Brain pericyte (primary cell): ENCODE measurements at regions not wholly inside any gene's neighbourhood (a gene's known extent, or its start where the extent isn't known, plus 50 kb on each side); places are given as distances from the start of the nearest gene placed in this dataset.

Experiments used
- DNase-seq: peaks from one replicate; pipeline ENCODE4 v3.0.0-alpha.2; 2012; ENCODE audit warnings: low read depth, low spot score

DNA sequence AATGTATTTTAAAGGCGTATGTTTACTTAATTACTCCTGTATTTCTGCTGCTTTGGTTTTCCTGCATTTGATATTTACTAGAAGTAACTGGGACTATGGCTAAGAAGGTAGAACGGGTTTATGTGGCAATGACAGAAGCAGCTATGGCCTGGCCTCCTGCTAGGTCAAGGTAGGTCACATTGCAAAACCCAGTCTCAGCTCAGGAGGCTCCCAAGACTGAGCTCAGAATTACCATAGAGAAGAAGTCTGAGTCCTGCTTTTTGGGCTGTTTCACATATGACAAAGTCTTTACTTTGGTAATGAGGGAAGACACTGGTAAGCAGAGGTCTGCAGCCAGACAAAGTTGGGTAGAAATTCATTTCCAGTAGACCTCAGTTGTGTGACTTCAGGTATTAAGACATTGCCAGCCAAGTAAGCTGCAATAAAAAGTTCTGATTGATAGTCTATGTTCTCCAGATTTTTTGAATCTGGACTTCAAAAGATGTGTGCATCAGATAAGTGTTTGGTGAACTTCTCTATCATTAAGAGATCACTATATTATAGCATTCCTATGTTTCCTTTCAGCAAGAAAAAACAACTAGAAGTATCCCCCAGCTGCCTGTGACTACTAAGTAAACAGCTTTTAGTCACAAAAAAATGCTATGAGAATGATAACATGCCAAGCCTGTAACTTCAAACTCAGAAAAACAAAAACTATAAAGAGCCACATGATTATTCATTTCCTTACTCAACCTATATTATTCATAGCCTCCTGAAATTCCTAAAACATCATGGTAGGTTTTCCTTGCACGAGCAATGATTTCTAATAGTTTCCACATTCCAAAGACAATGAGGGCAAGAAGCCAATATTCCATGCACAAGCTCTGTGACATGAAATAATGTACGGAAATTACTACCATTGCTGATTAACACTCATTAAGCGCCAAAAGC is 312.3 kb downstream of the HAO1 start:
- DNase-seq = no peak

GRCh38 chr20:7629880-7630279 is 310.4 kb downstream of the HAO1 start:
- no peak for DNase-seq

DNA sequence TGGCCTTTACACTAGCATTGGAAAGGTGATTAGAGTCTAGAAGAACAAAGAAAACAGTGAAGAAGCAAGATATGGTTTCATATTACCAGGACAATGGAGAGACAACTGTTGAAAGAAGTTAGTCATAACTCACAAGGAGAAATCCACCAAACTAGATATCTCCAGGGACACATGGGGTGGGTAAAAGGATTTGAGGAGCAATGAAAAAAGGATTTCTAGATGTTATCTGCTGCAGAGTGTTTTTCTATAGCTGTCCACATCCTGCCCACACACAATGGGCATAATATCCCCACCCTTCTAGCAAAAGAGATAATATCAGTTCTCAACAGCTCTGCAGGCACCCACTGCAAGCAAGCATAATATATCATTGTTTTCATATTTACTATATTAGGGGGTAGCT is 303.1 kb downstream of the HAO1 start:
- no peak for DNase-seq

GRCh38 chr20:7650086-7650879 is 290.0 kb downstream of the HAO1 start:
- no peak for DNase-seq

GRCh38 chr20:7654231-7654630 is 286.0 kb downstream of the HAO1 start:
- DNase-seq = no peak

- no peak for DNase-seq
Measured at GRCh38 chr20:7656687-7657467, 283.4 kb downstream of the HAO1 start.

- DNase-seq = no peak
Measured at GRCh38 chr20:7657569-7657968, 282.7 kb downstream of the HAO1 start.

DNA sequence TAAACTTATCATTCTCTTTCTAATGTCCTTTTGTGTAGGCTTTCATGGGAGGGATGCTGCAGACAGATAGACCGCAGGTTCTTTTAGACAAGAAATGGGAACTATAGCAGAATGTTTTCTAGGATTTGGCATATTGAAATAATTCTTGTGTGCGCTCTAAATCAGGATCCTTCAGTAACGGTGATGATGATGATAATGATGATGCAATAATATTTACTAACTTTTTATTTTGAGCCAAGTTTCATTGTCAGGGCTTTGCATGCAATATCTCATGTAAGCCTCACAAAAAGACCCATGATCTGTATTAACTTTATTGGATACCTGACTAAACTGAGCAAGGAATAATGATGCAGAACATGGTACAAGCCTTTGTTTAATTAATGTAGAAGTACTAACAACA is 280.1 kb downstream of the HAO1 start:
- DNase-seq = no peak

DNA sequence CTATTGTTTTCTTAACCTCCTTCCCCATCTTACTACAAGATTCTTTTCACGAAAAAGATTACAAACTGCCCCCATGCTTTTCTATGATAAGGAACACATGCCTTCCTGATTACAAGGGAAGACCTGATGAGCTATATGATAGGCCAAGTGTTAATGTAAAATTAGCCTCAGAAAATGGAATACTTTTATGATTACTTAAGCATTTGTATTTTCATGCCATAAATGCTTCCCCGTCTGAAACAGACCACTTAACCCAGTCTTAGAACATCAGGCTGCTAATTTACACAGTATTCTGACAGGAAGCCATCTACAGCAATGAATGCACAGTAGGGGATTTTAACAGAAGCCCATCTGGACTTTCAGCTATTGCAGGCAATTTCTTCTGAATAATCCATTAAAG is 274.9 kb downstream of the HAO1 start:
- no peak for DNase-seq

DNA sequence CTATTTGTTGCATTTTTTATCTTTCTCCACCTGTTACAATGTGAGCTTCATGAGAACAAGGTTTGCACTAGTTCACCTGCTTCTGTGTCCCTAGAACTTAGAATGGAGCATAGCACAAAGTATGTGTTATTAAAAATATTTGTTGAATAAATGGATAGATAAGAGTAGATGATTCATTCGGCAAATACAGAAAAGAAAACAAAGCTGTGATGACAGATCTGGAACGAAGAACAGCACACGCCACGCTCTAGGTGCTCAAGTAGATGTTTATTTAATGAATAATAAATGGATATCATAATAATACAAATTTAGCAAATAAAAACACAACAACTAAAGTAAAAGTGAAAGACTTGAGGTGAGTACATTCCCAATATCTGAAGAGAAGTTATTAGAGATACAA is 273.1 kb downstream of the HAO1 start:
- DNase-seq = no peak

- no peak for DNase-seq
Measured at GRCh38 chr20:7672571-7672970, 267.7 kb downstream of the HAO1 start.

GRCh38 chr20:7673841-7674240 is 266.4 kb downstream of the HAO1 start:
- DNase-seq = peak; percentile 22

DNA sequence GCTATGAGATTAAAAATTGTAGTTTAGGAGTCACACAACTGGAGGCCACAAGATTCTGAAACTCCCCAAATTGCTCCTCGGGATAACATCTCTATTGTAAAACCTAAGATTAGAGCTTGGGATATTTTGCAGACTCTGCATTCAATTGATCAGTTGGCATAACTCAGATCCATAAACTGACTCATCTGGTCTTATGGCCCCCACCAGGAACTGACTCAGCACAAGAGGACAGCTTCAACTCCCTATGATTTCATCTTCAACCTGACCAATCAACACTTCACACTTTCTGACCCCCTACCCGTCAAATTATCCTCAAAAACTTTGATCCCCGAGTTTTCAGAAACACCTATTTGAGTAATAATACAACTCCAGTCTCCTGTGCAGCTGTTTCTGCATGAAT is 257.3 kb downstream of the HAO1 start:
- DNase-seq = no peak

- DNase-seq = no peak
Measured at GRCh38 chr20:7687065-7687464, 253.2 kb downstream of the HAO1 start.

DNA sequence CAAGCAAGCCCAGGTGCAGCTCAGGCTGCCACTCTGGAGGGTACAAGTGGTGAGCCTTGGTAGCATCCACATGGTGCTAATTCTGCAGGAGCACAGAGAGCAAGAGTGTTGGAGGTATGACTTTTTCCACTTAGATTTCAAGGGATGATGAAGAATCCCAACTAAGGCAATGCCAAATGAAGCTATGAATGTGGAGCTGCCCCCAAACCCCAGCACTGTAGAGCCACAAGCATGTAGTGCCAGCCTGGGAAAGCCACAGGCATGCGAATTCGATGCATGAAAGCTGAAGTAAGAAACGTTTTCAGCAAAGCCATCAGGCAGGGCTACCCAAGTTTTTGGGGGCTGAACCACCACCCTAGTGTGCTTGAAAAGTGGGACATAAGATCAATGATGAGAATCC is 251.1 kb downstream of the HAO1 start:
- DNase-seq = no peak

GRCh38 chr20:7691647-7692269 is 248.5 kb downstream of the HAO1 start:
- DNase-seq = no peak

DNA sequence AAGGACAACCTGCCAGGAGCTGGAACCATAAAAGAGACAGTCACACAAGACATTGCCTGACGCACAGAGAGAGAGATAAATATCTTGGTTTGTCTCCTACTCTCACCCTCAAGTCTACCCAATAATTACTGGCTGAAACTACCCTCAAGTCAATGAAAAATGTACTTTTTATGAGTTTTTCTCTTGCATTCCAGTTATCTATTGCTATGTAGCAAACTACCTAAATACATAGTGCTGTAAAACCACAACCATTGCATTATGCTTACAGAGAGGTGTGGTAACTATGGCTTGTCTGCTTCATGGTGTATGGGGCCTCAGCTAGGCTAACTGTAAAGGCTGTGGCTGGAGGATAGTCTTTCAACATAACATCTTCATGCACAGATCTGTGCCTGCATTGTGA is 247.8 kb downstream of the HAO1 start:
- DNase-seq = no peak

DNA sequence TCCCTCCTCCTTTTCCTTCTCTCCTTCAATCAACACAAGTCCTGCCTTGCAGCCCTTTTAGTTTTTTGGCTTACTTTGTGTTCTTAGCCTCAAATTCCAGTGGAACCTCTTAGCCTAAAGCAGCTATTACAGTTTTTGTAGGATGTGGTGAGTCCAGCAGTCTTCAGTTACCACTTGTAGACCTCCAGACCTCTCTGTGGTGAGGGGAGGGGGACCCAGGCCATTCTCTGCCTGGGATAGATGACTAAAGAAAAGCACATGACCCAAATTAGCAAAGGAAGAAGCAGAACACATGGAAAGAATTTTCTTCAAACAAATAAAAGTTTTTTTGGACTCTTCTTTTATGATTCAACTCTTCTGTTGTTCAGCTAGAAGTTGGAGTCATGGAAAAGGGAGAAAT is 246.5 kb downstream of the HAO1 start:
- DNase-seq = no peak

DNA sequence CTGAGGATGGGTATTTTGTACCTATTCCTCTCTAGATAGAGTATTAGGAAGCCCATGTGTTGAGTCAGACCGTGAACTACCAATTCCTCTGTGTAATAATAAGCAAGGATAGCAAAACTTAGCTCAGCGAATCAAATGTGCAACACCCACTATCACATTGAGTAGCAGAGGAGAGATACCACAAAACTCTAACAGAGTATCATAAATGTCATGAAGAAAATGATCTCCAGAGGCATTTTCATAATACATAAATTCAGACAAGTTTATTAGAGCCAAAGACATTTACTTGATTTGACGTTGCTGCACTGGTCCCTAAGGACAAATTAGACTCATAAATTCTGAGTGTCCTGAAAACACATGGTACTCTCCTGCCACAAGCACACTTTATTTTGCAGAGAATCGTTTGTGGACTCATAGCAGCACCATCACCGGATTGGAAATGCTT is 245.2 kb downstream of the HAO1 start:
- no peak for DNase-seq

- no peak for DNase-seq
Measured at GRCh38 chr20:7695635-7696034, 244.6 kb downstream of the HAO1 start.

- no peak for DNase-seq
Measured at GRCh38 chr20:7696311-7696710, 243.9 kb downstream of the HAO1 start.

DNA sequence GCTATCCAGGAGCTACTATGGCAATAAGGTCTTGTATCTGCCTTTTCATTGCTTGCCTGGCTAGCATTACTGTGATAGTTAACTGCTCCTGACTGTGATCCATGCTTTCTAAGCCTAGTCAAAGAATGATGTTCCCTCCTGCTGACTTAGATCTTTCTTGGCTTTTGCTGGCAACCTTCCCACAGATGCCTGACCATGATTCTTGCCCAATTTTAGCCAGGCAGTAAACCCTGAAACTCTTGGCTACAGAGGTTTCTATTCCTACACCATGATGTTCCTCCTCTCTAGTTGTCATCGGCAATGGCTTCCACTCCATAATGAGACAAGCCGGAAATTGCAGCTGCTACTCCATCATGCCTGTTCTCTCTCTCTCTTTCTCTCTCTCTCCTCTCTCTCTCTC is 238.1 kb downstream of the HAO1 start:
- no peak for DNase-seq
